ENCODE measurements at regions not wholly inside any gene's neighbourhood (a gene's known extent, or its start where the extent isn't known, plus 50 kb on each side); places are given as distances from the start of the nearest gene placed in this dataset.

GRCh38 chr11:30724274-30724673 lies 138.1 kb upstream of the MPPED2 start:
- H3K4me2 ChIP-seq (ENCODE audit: control insufficient read depth, insufficient read depth) = no peak overlapping the region
- H4K20me1 ChIP-seq (ENCODE audit: control insufficient read depth, insufficient read depth) = no peaks in the 10 kb centered on the region
- ATAC-seq = no peak
- SMC1A ChIA-PET (ENCODE audit: uncharacterized antibody, unreplicated experiment) = interaction anchor here (0.8 kb wide), 1 partner anchor 8 kb away, joined by 3 read pairs; no protein-coding TSS in a partner anchor
- H3K27me3 ChIP-seq (replicated peaks in 1 of 2; ENCODE audit: control insufficient read depth in 2 of 2, insufficient read depth in 2 of 2, low read length in 1 of 2) = no peaks in the 10 kb centered on the region
- no peak overlapping the region for H3K9ac ChIP-seq (ENCODE audit: control insufficient read depth, insufficient read depth, low read length)
- POLR2A ChIA-PET = interaction anchor here (0.6 kb wide), 1 partner anchor 8 kb away, joined by 5 read pairs; no protein-coding TSS in a partner anchor
- TF ChIP-seq SIN3A (IDR thresholded peaks at IDR 0.05; ENCODE audit: low read depth, low read length) (no peak), IKZF2 (IDR thresholded peaks at IDR 0.05) (no peak), SP1 (IDR thresholded peaks at IDR 0.05; ENCODE audit: low read depth, low read length) (no peak), SUZ12 (IDR thresholded peaks at IDR 0.05; ENCODE audit: unreplicated experiment) (no peak), MYC (IDR thresholded peaks at IDR 0.05; ENCODE audit: insufficient read depth, insufficient read length, insufficient replicate concordance, low read length, severe bottlenecking) (no peak), ATF2 (IDR thresholded peaks at IDR 0.05; ENCODE audit: low read length) (no peak), RUNX3 (IDR thresholded peaks at IDR 0.05; ENCODE audit: low read length) (no peak), NFYA (IDR thresholded peaks at IDR 0.05; ENCODE audit: borderline replicate concordance, low read depth, low read length) (no peak), ZBTB40 (IDR thresholded peaks at IDR 0.05; ENCODE audit: borderline replicate concordance) (no peak), EED (IDR thresholded peaks at IDR 0.05; ENCODE audit: low read depth) (no peak), KAT2A (conservative IDR thresholded peaks at IDR 0.05; ENCODE audit: control insufficient read depth, low read depth, low read length) (no peak), RELA (IDR thresholded peaks at IDR 0.05; ENCODE audit: borderline replicate concordance, partially characterized antibody) (no peak), SUPT20H (IDR thresholded peaks at IDR 0.05; ENCODE audit: borderline replicate concordance, control insufficient read depth, low read depth, low read length) (no peak), E2F8 (IDR thresholded peaks at IDR 0.05; ENCODE audit: low read depth, partially characterized antibody) (no peak), NR2C2 (IDR thresholded peaks at IDR 0.05; ENCODE audit: borderline replicate concordance, control insufficient read depth, insufficient read length, low read depth) (no peak), TCF12 (IDR thresholded peaks at IDR 0.05; ENCODE audit: low read depth, low read length) (no peak), MTA3 (IDR thresholded peaks at IDR 0.05; ENCODE audit: borderline replicate concordance, low read length) (no peak), BCL11A (IDR thresholded peaks at IDR 0.05; ENCODE audit: low read depth, low read length) (no peak), TBL1XR1 (IDR thresholded peaks at IDR 0.05; ENCODE audit: low read depth, low read length) (no peak)
- no peak for FAIRE-seq
- in situ Hi-C loops (cut with MboI) = no loop called here
- H3K4me1 ChIP-seq (ENCODE audit: control insufficient read depth, insufficient read depth, low read length) = no peaks in the 10 kb centered on the region
- H3K9me3 ChIP-seq (replicated peaks; ENCODE audit: control insufficient read depth, insufficient read depth, low read length) = no peaks in the 10 kb centered on the region
- RAD21 ChIA-PET (ENCODE audit: unreplicated experiment) = no interaction called here
- no TSS peak for BruUV-seq (replicated peaks)
- no peak for DNase-seq (ENCODE audit: low read depth, low spot score)
- no peak overlapping the region for H3K4me3 ChIP-seq
- no peaks in the 10 kb centered on the region for H3K36me3 ChIP-seq (ENCODE audit: control insufficient read depth in 2 of 2, insufficient read depth in 2 of 2, low read length in 1 of 2)
- CTCF ChIA-PET = no interaction called here
- intact Hi-C loops (cut with micrococcal nuclease; ENCODE audit: unreplicated experiment) = no loop called here
- no peak overlapping the region for H2AFZ ChIP-seq (ENCODE audit: control insufficient read depth, low read depth, low read length)
- H3K27ac ChIP-seq (ENCODE audit: control insufficient read depth, insufficient read depth) = no peak overlapping the region
- H3K79me2 ChIP-seq (ENCODE audit: control insufficient read depth, insufficient read depth, low read length) = no peaks in the 10 kb centered on the region

Data from GM12878 (cell line).